ENCODE measurements at regions not wholly inside any gene's neighbourhood (a gene's known extent, or its start where the extent isn't known, plus 50 kb on each side); places are given as distances from the start of the nearest gene placed in this dataset.

DNA sequence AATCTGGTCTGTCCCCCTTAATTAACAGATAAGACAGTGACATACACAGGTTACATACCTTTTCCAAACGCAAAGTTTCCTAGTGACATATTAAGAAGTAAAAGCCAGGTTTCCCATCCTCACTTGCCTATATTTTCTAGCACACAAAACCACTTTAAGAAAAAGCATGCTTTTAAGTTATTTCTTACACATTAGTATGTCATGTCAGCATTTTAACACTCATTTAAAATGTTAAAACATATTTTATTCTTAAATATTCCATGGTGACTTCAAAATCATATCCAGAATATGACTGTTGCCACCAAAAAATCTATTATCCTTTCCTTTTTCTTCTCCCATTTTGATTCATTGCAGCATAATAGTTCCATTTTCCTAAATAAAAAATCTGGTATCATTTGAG, 1830.2 kb downstream of the STIM2 start:
- no peaks in the 10 kb centered on the region for H3K36me3 ChIP-seq (ENCODE audit: control insufficient read depth in 2 of 3, insufficient read depth in 3 of 3, low read length in 3 of 3)
- intact Hi-C loops (cut with DNase I), result no loop called here
- no peaks in the 10 kb centered on the region for H3K9me3 ChIP-seq (ENCODE audit: control insufficient read depth in 2 of 3, insufficient read depth in 1 of 3, low read length in 3 of 3)
- no peak for DNase-seq
- FAIRE-seq, result no peak
- H3K4me3 ChIP-seq (ENCODE audit: low read length in 3 of 3), result no peak overlapping the region
- TF ChIP-seq, protein P1, sequence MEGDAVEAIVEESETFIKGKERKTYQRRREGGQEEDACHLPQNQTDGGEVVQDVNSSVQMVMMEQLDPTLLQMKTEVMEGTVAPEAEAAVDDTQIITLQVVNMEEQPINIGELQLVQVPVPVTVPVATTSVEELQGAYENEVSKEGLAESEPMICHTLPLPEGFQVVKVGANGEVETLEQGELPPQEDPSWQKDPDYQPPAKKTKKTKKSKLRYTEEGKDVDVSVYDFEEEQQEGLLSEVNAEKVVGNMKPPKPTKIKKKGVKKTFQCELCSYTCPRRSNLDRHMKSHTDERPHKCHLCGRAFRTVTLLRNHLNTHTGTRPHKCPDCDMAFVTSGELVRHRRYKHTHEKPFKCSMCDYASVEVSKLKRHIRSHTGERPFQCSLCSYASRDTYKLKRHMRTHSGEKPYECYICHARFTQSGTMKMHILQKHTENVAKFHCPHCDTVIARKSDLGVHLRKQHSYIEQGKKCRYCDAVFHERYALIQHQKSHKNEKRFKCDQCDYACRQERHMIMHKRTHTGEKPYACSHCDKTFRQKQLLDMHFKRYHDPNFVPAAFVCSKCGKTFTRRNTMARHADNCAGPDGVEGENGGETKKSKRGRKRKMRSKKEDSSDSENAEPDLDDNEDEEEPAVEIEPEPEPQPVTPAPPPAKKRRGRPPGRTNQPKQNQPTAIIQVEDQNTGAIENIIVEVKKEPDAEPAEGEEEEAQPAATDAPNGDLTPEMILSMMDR (IDR thresholded peaks at IDR 0.05; ENCODE audit: borderline replicate concordance, extremely low read depth, insufficient read depth), result no peak
- H3K9ac ChIP-seq (ENCODE audit: low read length in 3 of 3), result no peak overlapping the region
- H3K27ac ChIP-seq (ENCODE audit: low read depth in 2 of 2, low read length in 2 of 2), result no peak overlapping the region
- no peaks in the 10 kb centered on the region for H3K4me1 ChIP-seq (ENCODE audit: control insufficient read depth in 2 of 3, insufficient read depth in 2 of 3, low read depth in 1 of 3, low read length in 3 of 3)
- no peaks in the 10 kb centered on the region for H3K27me3 ChIP-seq (ENCODE audit: control insufficient read depth, insufficient read depth, low read length)

DNA sequence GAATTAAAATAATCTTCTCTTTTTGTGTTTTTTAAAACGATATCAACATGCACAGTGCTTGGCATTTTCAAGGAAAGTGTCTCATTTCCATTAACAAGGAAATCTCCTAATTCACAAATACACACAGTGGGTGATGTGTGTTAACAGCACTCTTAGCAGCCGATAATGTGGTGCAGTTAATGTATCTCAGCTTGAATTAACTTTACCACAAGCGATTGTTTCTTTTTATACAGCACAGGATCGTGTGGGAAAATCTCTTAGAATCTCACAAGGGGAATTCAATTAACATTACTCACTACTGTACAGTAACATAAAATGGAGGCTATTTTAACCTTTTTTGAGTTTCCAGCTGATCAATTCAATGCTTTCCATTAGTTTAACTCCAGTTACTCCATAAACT, 1841.9 kb downstream of the STIM2 start:
- no peak overlapping the region for H3K27ac ChIP-seq (ENCODE audit: low read depth in 2 of 2, low read length in 2 of 2)
- no peak overlapping the region for H3K4me3 ChIP-seq (ENCODE audit: low read length in 3 of 3)
- H3K36me3 ChIP-seq (ENCODE audit: control insufficient read depth in 2 of 3, insufficient read depth in 3 of 3, low read length in 3 of 3), result no peaks in the 10 kb centered on the region
- DNase-seq (no peak), FAIRE-seq (no peak)
- intact Hi-C loops (cut with DNase I), result no loop called here
- no peak overlapping the region for H3K9ac ChIP-seq (ENCODE audit: low read length in 3 of 3)
- no peaks in the 10 kb centered on the region for H3K4me1 ChIP-seq (ENCODE audit: control insufficient read depth in 2 of 3, insufficient read depth in 2 of 3, low read depth in 1 of 3, low read length in 3 of 3)
- TF ChIP-seq, protein P1 (IDR thresholded peaks at IDR 0.05; ENCODE audit: borderline replicate concordance, extremely low read depth, insufficient read depth), result no peak
- H3K9me3 ChIP-seq (ENCODE audit: control insufficient read depth in 2 of 3, insufficient read depth in 1 of 3, low read length in 3 of 3), result no peaks in the 10 kb centered on the region
- H3K27me3 ChIP-seq (ENCODE audit: control insufficient read depth, insufficient read depth, low read length), result no peaks in the 10 kb centered on the region

DNA sequence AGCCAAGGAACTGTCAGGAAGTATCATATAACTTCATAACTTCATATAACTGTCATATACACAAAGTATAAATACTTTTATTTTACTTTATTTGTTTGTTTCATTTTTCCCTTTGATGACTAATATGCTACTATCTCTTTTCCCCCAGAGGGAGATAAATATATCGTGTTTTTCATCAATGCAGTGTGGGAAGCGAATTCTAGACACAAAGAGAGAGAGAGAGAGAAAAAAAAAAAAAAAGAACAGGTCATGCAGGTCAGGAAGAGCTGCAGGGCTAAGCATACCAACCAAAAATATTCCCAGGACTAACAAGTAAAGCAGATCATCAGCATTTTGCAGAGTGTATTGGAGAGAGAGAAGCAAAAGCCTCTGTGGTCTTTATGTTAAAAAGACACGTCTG, 1849.2 kb downstream of the STIM2 start:
- Histone ChIP-seq H3K9me3 (ENCODE audit: control insufficient read depth in 2 of 3, insufficient read depth in 1 of 3, low read length in 3 of 3) (no peaks in the 10 kb centered on the region), H3K36me3 (ENCODE audit: control insufficient read depth in 2 of 3, insufficient read depth in 3 of 3, low read length in 3 of 3) (no peaks in the 10 kb centered on the region), H3K4me3 (ENCODE audit: low read length in 3 of 3) (no peak overlapping the region), H3K9ac (ENCODE audit: low read length in 3 of 3) (no peak overlapping the region), H3K27ac (ENCODE audit: low read depth in 2 of 2, low read length in 2 of 2) (no peak overlapping the region), H3K4me1 (ENCODE audit: control insufficient read depth in 2 of 3, insufficient read depth in 2 of 3, low read depth in 1 of 3, low read length in 3 of 3) (no peaks in the 10 kb centered on the region), H3K27me3 (ENCODE audit: control insufficient read depth, insufficient read depth, low read length) (no peaks in the 10 kb centered on the region)
- DNase-seq (no peak), FAIRE-seq (no peak)
- TF ChIP-seq, protein P1 (IDR thresholded peaks at IDR 0.05; ENCODE audit: borderline replicate concordance, extremely low read depth, insufficient read depth), result no peak
- intact Hi-C loops (cut with DNase I), result no loop called here

DNA sequence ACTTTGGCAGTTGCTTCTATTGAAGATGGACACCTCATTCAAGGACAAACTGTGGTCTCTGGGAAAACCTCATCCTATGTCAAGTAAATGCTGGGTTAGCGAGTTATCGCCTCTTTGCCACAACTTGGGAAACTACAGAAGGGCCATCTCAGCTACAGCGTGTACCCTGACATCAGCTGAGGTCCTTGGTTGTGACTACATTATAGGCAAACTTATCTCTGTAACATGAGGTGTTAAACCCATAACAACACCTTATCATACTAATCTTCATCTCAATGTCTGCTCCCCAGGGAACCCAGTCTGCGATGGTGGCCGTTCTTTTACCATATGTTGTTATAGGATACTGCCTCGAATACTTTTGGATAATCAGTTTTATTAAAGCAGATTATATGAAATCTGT, 1862.7 kb downstream of the STIM2 start:
- Histone ChIP-seq H3K4me1 (ENCODE audit: control insufficient read depth in 2 of 3, insufficient read depth in 2 of 3, low read depth in 1 of 3, low read length in 3 of 3) (no peaks in the 10 kb centered on the region), H3K27me3 (ENCODE audit: control insufficient read depth, insufficient read depth, low read length) (no peaks in the 10 kb centered on the region), H3K9ac (ENCODE audit: low read length in 3 of 3) (no peak overlapping the region), H3K4me3 (ENCODE audit: low read length in 3 of 3) (no peak overlapping the region), H3K36me3 (ENCODE audit: control insufficient read depth in 2 of 3, insufficient read depth in 3 of 3, low read length in 3 of 3) (no peaks in the 10 kb centered on the region), H3K27ac (ENCODE audit: low read depth in 2 of 2, low read length in 2 of 2) (no peak overlapping the region), H3K9me3 (ENCODE audit: control insufficient read depth in 2 of 3, insufficient read depth in 1 of 3, low read length in 3 of 3) (no peaks in the 10 kb centered on the region)
- DNase-seq (no peak), FAIRE-seq (no peak)
- intact Hi-C loops (cut with DNase I), result no loop called here
- TF ChIP-seq, protein P1 (IDR thresholded peaks at IDR 0.05; ENCODE audit: borderline replicate concordance, extremely low read depth, insufficient read depth), result no peak
